ENCODE measurements at regions not wholly inside any gene's neighbourhood (a gene's known extent, or its start where the extent isn't known, plus 50 kb on each side); places are given as distances from the start of the nearest gene placed in this dataset.

DNA sequence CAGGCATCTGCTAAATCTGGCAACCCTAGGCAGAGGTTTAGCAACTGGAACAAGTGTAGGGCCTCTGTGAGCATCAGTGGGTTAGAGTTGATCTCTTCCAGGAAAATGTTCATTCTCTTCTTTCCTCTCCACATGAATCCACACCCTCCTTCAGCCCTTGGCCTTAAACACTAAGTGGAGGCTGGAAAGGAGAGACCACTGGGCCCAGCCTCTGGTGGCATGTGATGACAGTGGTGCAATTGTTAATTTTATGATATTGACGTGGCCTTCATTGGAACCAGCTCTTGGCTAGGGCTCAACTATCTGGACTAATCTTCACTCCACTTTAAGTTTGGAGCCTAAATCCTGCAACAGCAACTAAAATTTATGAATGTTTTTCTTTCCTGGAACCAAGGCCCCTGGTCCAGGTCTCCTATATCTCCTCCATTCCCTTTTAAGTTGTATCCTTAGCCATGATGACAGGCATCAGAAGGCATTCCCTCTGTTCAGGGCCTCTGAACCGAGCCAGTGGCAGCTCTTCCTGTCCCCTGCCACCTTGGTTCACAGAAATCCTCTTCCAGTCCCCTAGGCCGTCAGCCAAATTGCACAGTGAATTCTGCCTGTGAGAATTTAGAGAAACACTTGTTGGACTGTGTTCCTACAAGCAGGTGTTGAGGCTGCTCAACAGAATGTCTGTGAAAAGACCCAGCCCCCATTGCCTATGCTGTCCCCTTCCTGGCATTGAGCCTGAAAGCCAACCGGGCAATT lies 132.2 kb downstream of the PSMG1 start:
- TF ChIP-seq, protein P1, sequence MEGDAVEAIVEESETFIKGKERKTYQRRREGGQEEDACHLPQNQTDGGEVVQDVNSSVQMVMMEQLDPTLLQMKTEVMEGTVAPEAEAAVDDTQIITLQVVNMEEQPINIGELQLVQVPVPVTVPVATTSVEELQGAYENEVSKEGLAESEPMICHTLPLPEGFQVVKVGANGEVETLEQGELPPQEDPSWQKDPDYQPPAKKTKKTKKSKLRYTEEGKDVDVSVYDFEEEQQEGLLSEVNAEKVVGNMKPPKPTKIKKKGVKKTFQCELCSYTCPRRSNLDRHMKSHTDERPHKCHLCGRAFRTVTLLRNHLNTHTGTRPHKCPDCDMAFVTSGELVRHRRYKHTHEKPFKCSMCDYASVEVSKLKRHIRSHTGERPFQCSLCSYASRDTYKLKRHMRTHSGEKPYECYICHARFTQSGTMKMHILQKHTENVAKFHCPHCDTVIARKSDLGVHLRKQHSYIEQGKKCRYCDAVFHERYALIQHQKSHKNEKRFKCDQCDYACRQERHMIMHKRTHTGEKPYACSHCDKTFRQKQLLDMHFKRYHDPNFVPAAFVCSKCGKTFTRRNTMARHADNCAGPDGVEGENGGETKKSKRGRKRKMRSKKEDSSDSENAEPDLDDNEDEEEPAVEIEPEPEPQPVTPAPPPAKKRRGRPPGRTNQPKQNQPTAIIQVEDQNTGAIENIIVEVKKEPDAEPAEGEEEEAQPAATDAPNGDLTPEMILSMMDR (IDR thresholded peaks at IDR 0.05), result no peak
- no peak for TF ChIP-seq POLR2AphosphoS5 (IDR thresholded peaks at IDR 0.05)

Measured in sigmoid colon (tissue), 4 donors.